GM18867 (cell line): ENCODE measurements at regions not wholly inside any gene's neighbourhood (a gene's known extent, or its start where the extent isn't known, plus 50 kb on each side); places are given as distances from the start of the nearest gene placed in this dataset.
"Not testable (repeated sequence)": the region's sequence is repeated elsewhere in the genome, so short reads cannot be mapped to it uniquely, and the experiment has no call there.

Experiments
- ATAC-seq: cut with Tn5 transposase; IDR thresholded peaks from one replicate; pipeline ENCODE4 v1.9.1; 2021; ENCODE audit warnings: mild to moderate bottlenecking, moderate library complexity; ENCODE audit not compliant: unreplicated experiment

DNA sequence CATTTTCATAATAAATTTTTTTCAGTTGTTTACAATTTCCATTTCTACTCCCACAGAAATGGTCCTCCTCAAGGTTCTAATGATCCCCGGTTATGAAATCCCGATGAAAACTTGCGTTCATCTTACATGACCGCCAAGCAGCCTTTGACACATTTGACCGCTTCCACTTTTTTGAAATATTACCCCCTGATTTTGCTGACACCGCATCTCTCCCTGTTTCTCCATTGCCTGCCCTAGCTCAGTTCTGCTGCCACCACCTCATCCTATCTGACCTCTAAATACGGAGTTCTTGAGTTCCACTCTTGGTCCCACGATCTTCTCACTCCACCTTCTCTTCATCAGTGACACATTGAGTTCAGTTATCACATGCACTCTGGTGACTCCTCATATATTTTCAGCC is 74.1 kb downstream of the SLC35B3 start:
- ATAC-seq, result no peak

DNA sequence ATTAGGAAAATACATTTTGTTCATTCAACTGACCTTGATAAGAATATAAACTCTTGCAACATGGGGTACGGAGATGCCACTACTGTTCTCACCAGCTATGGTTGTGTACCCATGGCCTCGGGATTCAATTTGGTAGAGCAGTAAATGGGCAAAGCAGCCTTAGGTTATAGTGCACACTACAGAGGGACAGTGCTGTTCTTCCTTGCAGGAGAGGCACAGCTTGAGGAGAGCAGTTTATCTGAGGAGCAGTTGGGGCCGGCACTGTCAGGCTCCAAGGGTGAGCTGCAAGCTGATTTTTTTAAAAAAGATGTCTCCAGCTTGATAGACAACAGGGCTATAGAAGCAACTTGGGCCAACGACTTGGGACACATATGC is 82.4 kb downstream of the SLC35B3 start:
- no peak for ATAC-seq

DNA sequence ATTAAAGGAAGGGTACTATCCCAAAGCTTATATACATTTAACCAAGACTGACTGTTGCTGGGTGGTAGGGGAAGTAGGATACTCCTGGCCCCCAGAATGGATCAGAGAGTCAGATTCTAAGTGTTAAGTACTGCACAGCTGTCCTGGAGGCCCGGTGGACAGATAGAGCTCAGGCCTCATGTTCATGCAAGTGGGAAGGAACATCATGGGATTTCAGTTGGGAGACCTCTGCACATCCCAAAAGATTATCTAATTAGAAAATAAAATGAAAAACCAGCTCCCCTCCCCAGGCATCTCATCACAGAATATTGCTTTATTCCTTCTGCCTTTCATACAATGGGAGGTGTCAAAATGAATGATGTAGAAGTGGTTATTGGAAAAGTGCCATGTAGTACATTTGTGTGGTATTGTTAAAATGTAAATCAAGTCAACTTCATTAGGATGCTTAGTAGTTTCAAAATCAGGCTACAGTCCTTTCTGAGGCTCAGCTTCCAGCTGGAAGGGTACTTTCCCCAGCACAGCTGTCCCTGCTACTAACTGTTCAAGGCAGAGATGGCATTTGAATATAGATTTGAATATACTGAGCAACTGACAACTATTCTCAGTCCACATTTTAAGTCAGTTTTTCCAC is 82.9 kb downstream of the SLC35B3 start:
- ATAC-seq, result no peak

DNA sequence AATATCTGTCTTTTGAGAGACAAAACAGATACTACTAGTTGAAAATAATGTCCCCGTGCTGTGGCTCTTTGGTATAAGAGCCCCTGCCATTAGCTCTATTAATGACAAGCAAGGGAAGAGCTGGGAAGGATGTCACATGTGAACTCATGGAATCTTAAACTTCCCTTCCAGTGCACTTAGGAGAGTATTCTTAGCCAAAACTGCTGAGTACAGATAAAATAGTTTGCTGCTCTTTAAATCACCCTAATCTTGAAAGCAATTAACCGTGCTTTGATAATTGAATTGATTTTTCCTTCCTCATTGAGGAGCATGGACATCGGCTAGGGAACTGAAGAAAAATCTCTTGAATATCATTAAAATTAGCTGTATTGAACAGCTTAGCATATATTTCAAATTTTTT is 91.7 kb downstream of the SLC35B3 start:
- ATAC-seq, result no peak

DNA sequence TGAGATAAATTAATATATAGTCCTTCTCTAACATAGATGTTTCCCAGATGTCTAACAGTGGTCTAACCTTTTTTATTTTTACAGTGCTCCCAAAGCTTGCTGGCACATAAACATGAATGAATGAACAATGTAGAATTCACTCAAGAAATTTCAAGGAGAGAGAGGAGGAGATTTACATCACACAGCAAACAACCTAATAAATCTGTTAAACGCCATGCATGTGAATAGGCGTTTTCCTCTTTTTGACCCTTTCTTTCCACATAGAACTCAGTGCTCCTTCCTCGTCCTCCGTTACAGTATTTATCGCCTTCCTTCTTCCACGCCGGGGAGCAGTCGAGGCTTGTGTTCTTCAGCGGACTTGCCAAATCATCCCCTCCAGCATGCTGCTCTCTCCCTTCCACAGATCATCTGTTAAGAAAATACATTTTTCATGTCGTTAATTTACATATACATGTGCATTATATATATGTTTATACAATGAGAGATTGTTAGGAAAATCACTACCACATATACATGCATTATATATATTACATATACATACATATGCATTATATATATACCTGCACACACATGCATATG is 93.0 kb downstream of the SLC35B3 start:
- no peak for ATAC-seq

DNA sequence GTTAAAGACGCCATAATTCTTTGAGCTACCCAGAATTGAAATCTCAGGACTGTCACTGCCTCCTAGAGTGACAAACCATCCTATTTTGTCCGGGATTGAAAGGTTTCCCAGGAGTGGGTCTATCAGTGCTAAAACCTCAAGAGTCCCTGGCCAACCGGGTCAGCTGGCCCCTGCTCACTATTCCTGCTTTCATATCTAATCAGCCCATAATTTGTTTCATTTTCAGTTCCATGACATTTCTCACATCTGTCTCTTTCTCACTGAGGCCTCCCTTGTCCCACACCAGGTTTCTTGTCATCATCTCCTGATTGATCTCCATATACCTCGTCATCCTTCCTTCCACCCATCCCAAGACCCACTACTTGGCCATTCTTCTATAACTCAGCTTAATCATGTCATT is 98.2 kb downstream of the SLC35B3 start:
- peak; percentile 83 for ATAC-seq

DNA sequence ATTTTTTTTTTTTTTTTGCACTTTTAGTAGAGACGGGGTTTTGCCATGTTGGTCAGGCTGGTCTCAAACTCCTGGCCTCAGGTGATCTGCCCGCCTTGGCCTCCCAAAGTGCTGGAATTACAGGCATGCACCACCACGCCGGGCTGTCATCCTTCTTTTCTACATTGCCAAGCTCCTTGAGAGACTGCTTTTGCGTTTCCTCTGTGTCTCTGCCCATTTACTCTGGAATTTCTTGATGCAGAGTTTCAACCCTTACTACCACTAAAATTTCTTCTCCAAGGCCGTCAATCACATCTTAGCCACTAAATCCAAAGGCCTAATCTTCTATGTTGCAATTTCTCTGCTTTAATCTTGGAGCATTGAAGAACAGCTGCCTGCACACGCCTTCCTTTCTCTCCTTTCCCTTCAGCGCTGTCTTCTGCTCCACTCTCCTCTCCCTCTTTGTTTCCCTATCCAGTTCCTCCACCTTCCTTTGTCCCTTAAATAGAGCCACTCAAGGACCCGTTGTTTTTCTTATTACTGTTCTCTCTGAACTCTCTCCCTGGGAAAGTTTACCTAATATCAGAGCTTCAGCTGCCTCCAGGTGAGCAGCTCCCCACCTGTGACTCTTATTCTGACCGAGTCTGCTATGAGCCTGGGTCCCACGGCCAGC is 98.8 kb downstream of the SLC35B3 start:
- no peak for ATAC-seq

DNA sequence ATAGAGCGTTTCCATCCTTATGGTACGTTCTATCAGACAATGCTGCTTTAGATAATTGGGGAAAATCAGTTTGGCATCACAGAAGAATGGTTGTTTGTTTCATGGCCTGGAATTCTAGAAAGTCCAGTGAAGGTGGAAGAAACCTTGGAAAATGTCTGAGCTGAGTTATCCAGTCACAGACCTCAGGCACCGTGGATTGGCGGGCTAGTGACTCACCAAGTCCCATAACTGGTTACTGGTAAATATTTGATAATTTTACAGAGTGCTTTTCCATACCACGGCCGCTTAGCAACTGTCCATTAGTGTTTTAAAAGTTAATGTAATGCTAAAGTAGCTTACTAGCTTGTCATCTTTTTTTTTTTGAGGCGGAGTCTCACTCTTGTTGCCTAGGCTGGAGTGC is 99.4 kb downstream of the SLC35B3 start:
- ATAC-seq, result no peak

DNA sequence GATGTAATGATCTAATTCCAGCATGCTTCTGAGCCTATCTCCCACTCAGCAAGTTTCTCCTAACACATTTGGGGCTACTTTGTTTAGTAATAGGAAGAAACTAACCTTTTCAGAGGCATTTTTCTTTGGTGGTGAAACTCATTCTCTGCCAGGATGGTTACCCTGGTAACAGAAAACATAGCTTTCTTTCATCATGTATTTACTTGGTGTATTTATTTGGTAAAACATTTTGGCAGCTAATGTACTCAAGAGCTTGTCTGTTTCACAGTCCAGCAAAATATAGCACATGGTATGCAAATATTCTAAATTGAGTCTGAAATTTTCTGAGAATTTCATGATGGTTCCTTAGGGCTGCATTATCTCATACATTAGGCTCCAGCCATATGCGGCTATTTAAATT is 100.0 kb downstream of the SLC35B3 start:
- ATAC-seq, result no peak

DNA sequence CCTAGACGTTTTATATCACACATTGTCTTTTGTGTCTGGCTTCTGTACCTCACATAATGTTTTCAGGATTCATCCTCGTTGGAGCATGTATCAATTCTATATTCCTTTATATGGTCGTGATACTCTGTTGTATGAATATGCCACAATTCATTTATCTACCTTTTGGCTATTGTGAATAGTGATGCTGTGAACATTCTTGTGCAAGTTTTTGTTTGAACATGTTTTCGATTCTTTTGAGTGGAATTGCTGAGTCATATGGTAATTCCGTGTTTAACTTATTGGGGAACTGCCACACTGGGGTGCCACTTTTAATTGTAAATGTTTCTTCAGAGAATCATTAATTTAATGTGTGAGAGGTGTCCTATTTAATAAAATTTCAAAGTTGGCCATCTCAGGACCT is 101.2 kb downstream of the SLC35B3 start:
- ATAC-seq, result no peak

DNA sequence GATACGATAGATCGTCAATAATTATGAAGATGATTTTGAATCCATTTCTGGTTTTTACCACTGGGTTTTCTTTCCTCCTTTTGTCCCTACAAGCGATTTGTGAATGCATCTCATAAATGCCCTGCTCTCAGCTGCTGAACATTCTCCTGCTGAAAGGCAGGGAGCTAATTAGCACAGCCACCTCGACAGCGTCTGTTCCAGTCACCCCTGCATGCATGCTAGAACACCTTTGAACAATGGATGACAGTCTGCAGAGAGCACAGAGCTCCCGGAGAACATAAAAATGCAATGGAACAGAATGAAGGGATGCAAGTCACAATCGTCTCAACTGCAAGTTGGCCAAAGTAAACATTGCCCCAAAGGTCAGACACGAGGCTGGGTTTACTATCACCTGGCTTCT is 105.8 kb downstream of the SLC35B3 start:
- no peak for ATAC-seq

DNA sequence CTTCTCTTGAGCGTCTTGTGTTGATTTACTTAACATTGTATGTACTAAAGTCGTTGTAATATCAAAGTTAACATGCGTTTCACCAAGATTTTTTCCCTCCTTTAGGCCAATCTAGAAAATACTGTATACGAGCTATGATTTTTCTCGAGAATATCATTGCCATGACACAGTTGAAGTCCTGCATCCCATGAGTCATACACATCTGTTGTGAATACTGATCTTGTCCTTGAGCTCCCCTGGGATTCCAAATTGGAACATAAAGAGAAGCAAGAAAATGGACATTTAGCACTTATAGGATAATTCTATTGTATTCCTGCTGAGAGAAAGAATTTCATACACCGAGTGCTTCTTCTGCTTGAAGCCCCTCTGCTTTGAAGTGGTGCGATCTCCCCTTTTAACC is 109.6 kb downstream of the SLC35B3 start:
- no peak for ATAC-seq

DNA sequence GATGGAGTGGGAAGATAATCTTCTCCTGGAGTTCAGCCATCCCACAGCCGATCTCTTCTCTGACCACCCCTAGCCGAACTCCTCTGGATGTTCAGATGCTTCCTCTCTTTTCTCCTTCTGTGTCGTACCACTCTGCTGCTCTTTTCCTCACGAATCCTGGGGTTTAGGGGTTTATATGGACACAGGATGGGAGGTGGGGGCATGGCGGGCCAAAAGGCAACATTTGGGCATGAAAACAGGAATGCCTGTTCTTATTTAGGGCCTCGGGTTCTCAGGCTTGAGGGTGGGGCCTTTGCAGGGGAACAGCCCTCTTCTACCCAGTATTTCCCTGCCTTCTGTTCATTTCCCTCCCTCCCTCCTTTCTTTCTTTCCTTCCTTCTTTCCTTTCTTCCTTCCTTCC is 112.7 kb downstream of the SLC35B3 start:
- no peak for ATAC-seq

DNA sequence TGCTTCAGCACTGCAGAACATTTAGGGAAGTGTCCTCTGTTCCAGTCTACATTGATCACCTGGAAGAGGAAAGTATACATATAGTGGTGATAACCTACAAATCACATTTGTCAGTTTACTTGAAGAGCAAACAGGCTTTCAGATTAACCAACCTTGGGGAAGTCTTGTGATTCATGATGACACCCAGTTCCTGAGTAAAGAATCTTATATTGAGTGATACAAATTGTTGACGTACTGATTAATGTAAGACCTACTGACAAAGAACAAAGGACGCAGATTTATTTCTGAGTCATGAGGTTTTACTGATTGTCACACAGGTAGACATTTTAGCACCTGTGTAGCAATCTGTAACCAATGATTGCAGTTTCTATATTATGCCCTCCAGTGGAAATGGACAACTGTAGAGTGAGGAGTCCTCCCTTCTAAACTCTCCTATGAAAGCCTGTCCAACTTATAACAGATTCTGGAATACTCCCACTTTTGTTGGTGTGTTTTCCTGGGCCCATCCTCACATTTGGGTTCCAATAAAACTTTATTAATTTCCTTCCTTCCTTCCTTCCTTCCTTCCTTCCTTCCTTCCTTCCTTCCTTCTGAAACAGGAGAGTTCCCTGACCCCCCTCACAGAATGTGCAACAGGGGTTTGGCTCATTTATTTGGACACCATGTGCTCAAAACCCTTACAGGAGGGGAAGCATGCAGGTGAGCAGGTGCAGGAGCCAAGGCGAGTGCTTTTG is 113.5 kb downstream of the SLC35B3 start:
- ATAC-seq, result no peak

DNA sequence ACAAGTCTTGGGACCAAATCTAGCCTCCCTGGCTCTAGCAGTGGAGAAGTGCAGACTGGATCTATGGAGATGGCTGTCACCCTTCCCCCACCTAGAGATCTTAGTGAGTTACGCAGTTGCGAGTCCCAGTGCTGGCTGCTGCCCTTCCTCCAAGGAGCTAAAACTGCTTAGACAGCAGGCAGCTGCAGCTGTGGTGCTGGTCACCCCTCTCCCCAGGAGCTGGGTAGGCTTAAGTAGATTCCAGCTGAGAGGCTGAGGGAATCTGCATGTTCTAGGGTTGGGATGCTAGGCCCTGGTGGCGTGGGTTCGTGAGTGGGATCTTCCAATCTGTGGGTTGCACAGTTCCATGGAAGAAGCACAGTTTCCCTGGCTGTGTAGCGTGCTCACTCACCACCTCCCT is 120.2 kb downstream of the SLC35B3 start:
- no peak for ATAC-seq

DNA sequence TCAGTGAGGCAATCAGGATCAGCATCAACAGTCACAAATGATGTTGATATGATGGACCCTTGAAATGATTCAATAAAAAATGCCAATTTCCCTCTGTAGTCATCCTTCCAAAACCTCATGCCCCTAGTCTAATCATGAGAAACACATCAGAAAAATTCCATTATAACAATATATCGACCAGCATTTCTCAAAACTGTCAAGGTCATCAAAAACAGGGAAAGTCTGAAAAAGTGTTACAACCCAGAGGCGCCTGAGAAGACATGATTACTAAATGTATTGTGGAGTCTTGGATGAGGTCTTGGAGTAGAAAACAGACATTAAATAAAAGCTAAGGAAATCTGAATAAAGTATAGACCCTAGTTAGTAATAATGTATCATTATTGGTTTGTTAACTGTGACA is 133.8 kb downstream of the SLC35B3 start:
- no peak for ATAC-seq

DNA sequence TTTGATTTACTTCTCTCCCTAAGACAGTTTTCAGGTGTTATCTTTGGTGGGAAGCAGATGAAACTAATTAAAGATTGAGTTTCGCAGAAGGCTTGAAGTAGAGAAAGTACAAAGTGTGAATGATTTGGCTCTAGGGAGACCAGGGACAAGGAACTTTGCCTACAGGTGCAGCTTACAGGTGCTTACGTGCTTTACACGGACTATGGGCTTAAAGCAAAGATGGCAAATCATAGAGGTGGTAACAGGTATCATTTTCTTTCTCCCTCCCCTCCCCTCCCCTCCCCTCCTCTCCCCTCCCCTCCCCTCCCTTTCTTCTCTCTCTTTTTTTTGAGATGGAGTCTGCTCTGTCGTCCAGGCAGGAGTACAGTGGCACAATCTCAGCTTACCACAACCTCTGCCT is 136.3 kb downstream of the SLC35B3 start:
- no peak for ATAC-seq

DNA sequence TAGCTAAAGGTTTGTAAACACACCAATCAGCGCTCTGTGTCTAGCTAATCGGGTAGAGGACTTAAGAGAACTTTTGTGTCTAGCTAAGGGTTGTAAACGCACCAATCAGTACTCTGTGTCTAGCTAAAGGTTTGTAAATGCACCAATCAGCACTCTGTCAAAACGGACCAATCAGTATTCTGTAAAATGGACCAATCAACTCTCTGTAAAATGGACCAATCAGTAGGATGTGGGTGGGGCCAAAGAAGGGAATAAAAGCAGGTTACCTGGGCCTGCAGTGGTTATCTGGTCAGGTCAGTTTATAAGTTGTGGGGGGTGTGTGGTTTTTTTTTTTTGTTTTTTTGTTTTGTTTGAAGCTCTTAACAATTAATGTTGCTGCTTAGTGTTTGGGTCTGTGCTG is 152.4 kb downstream of the SLC35B3 start:
- ATAC-seq, result not testable (repeated sequence)

DNA sequence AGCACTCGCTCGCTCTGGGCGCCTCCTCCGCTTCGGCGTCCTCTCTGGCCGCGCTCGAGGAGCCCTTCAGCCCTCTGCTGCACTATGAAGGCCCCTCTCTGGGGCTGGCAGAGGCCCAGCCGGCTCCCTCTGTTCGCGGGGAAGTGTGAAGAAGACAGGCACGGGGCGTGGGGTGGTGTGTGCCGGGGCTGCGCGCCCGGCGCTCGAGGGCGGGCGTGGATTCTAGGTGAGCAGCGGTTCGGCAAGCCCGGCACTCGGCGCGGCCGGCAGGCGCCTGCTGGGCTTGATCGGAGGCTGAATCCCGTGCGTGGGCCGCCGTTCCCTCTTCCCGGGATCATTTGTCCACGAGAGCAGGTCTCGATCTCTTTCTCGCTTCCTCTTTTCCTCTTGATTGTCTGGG is 153.0 kb downstream of the SLC35B3 start:
- ATAC-seq, result no peak

DNA sequence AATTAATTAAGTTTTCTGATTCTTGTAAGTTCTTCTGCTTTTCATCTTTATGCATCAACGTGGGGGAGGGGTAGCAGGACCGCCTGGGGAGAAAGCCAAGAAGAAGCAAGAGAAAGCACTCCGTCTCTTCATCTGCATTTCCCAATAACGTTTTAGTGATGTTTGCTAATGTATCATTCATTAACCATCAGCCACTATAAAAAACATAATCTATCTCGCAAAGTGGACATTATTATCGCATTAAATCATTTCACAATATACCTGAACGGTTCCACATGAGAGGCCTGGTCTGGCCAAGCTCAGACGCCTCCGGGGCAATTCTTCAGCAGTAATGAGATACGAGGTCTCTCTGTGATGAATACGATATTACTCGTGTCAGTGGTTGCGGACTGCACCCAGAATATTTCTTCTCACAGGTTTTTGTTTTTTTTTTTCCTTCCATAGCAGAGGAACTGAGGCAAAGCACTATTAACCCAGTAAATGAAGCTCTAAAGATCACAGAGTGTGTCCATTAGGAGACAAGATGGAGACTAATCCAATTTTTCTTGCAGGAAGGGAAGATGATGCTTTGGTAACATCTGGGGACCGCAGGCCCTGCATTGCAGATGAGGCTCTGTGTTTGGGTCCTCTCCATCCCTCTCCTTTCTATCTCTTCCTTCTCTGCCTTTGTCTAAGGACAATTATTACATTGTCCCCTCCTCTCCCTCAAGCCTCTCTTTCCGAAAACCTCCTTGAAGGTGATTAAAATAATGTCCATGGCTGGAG is 156.1 kb downstream of the SLC35B3 start:
- no peak for ATAC-seq

DNA sequence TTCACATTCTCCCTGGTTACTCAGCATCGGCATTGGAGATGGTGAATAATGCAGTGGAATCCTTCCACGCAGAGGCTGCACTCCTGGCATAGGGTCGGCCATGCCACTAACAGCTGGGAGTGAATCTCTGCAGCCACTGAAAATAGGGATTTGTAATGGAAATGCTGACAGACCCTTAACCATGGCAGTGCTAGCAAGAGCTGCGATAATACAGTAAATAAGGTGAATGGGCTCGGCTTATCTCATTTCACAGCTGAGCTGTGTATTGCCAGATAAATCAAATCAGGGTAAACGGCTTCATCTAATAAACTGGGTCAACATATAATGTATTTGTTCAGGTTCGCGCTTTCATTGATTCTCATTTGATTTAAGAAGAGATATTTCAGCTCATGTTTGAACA is 156.8 kb downstream of the SLC35B3 start:
- ATAC-seq, result no peak
